CD14-positive monocyte (primary cell): ENCODE measurements at regions not wholly inside any gene's neighbourhood (a gene's known extent, or its start where the extent isn't known, plus 50 kb on each side); places are given as distances from the start of the nearest gene placed in this dataset.

Source experiments
- DNase-seq, 3 donors: peaks; one replicate each; pipeline ENCODE4 v3.0.0-alpha.2; 2011 to 2022
- H2AFZ ChIP-seq: 2 replicates; pipeline ENCODE4 v1.6.0; 2012; ENCODE audit warnings: mild to moderate bottlenecking, low read depth, low read length, inconsistent platforms; ENCODE audit not compliant: insufficient read depth, poor library complexity, severe bottlenecking
- H3K27ac ChIP-seq, 2 donors: 1 replicate in 1 of 2; 2 replicates in 1 of 2; pipeline ENCODE4 v1.5.1; 2012 to 2013; ENCODE audit warnings: low read length in 2 of 2, control low read depth in 1 of 2, inconsistent platforms in 1 of 2, low read depth in 1 of 2, mild to moderate bottlenecking in 1 of 2
- H3K27me3 ChIP-seq, 2 donors: one replicate each; pipeline versions ENCODE4 v1.6.0 to v1.6.1; 2011 to 2013; ENCODE audit warnings: low read length in 2 of 2; ENCODE audit not compliant: control insufficient read depth in 2 of 2, insufficient read depth in 2 of 2
- H3K36me3 ChIP-seq, 2 donors: replicated peaks in 1 of 2; 1 replicate in 1 of 2; 2 replicates in 1 of 2; pipeline versions ENCODE4 v1.5.1 to v1.6.1; 2012 to 2013; ENCODE audit warnings: low read length in 2 of 2, control low read depth in 1 of 2, inconsistent platforms in 1 of 2, mild to moderate bottlenecking in 1 of 2; ENCODE audit not compliant: insufficient read depth in 2 of 2, control insufficient read depth in 1 of 2
- H3K4me1 ChIP-seq, 2 donors: 1 replicate in 1 of 2; 2 replicates in 1 of 2; pipeline versions ENCODE4 v1.5.1 to v1.6.1; 2012 to 2013; ENCODE audit warnings: low read length in 2 of 2, control low read depth in 1 of 2, inconsistent platforms in 1 of 2, mild to moderate bottlenecking in 1 of 2, moderate library complexity in 1 of 2; ENCODE audit not compliant: insufficient read depth in 2 of 2, control insufficient read depth in 1 of 2
- H3K4me2 ChIP-seq: replicated peaks from 2 replicates; pipeline ENCODE3; 2012; ENCODE audit warnings: low read length, moderate library complexity, mild to moderate bottlenecking; ENCODE audit not compliant: poor library complexity, severe bottlenecking; ENCODE audit errors: extremely low read depth
- H3K4me3 ChIP-seq, 3 experiments: fragments of 200-600 bp in 1 of 3; sonication (generic) in 1 of 3; replicated peaks in 1 of 3; 1 replicate in 2 of 3; 2 replicates in 1 of 3; pipeline ENCODE4 v1.5.1; 2011 to 2013; ENCODE audit warnings: low read length in 3 of 3, mild to moderate bottlenecking in 3 of 3, control low read depth in 2 of 3, low read depth in 2 of 3, inconsistent platforms in 1 of 3, moderate library complexity in 1 of 3
- H3K79me2 ChIP-seq: 2 replicates; pipeline ENCODE4 v1.6.0; 2012; ENCODE audit warnings: mild to moderate bottlenecking, control low read depth, inconsistent platforms, low read length, moderate library complexity; ENCODE audit not compliant: insufficient read depth
- H3K9ac ChIP-seq: 2 replicates; pipeline ENCODE4 v1.6.0; 2017; ENCODE audit warnings: low read length, mild to moderate bottlenecking; ENCODE audit not compliant: insufficient read depth, poor library complexity, severe bottlenecking
- H3K9me3 ChIP-seq, 2 donors: replicated peaks in 1 of 2; 1 replicate in 1 of 2; 2 replicates in 1 of 2; pipeline versions ENCODE4 v1.5.1 to v1.6.1; 2012 to 2013; ENCODE audit warnings: low read length in 2 of 2, control low read depth in 1 of 2; ENCODE audit not compliant: control insufficient read depth in 1 of 2, insufficient read depth in 1 of 2
- H4K20me1 ChIP-seq: 2 replicates; pipeline ENCODE4 v1.6.0; 2012; ENCODE audit warnings: mild to moderate bottlenecking, low read length, control low read depth, moderate library complexity; ENCODE audit not compliant: insufficient read depth
- H3K27ac Mint-ChIP-seq, 7 donors: one replicate each; pipeline ENCODE4 v1.8.0; 2020; ENCODE audit warnings: mild to moderate bottlenecking in 7 of 7, mixed read lengths in 7 of 7, moderate library complexity in 6 of 7, inconsistent platforms in 2 of 7
- H3K27me3 Mint-ChIP-seq, 3 donors: one replicate each; pipeline ENCODE4 v1.8.0; 2021 to 2022; ENCODE audit warnings: low read depth in 3 of 3, mild to moderate bottlenecking in 3 of 3, mixed read lengths in 3 of 3, moderate library complexity in 3 of 3, inconsistent platforms in 1 of 3
- H3K36me3 Mint-ChIP-seq, 2 donors: one replicate each; pipeline ENCODE4 v1.8.0; 2020; ENCODE audit warnings: mixed read lengths in 2 of 2, inconsistent platforms in 1 of 2, mild to moderate bottlenecking in 1 of 2
- H3K4me1 Mint-ChIP-seq: one replicate; pipeline ENCODE4 v1.8.0; 2020; ENCODE audit warnings: mild to moderate bottlenecking, mixed read lengths
- H3K4me3 Mint-ChIP-seq, 2 donors: one replicate each; pipeline ENCODE4 v1.8.0; 2020; ENCODE audit warnings: mild to moderate bottlenecking in 2 of 2, mixed read lengths in 2 of 2, moderate library complexity in 1 of 2
- H3K9me3 Mint-ChIP-seq, 7 donors: one replicate each; pipeline ENCODE4 v1.8.0; 2020 to 2022; ENCODE audit warnings: mixed read lengths in 7 of 7, mild to moderate bottlenecking in 6 of 7, moderate library complexity in 6 of 7, inconsistent platforms in 2 of 7
- CTCF ChIP-seq: fragments of 200-600 bp; IDR thresholded peaks from one replicate; pipeline ENCODE4 v1.8.0; 2022; ENCODE audit warnings: antibody characterized with exemption, mild to moderate bottlenecking
- whole genome bisulfite sequencing: methylation state at CpG from one replicate; pipeline ENCODE4 v1.1.5; 2013; ENCODE audit warnings: missing lambda C conversion rate; ENCODE audit not compliant: insufficient coverage; 5-methylcytosine and 5-hydroxymethylcytosine counted together
- intact Hi-C, 2 donors: fragments of 100-400 bp; cut with micrococcal nuclease; formaldehyde crosslinking; loops; one replicate each; pipeline versions ENCODE4 v1.15.0 to v1.15.1; 2023

DNA sequence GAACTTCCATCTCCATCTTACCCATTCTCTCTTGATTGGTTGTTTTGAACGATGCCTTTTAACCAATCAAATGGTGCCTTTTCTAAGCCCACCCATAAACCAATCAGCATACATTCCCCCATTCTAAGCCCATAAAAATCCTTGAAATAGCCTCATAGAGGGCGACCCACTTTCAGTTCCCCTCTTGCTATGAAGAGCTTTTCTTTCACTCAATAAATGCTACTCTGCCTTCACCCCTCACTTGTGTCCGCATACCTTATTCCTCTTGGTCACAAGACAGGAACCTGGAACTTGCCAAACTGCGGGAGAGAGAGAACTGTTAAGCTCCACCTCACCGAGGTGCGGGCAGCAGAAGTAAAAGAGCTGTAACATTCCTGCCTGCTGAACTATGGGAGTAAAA, 1602.0 kb upstream of the LRRTM3 start:
- 91% methylated on average over 4 of the region's 6 CpGs for WGBS
- no peak overlapping the region for H3K4me3 Mint-ChIP-seq
- no peak overlapping the region for H3K27ac Mint-ChIP-seq

DNA sequence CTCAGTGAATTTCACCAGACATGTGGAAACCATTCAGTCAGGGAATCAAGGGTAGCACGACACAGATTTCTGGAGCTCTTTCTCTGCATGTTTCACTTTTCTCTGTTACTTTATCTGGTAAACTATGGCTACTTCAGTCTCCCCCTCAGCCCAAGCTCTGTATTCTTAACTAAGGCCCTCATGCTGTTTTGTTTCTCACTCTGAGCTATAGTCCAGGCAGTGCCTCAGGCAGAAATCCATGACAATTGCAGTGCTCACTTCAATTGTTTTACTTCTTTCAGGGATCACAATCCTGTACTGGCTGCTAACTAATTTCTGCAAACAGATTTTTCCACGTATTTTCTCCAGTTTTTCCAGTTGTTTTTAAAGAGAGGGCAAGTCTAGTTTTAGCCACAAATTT, 1599.9 kb upstream of the LRRTM3 start:
- no peak overlapping the region for H3K9ac ChIP-seq
- H3K9me3 ChIP-seq = no peaks in the 10 kb centered on the region
- H3K4me1 Mint-ChIP-seq = no peaks in the 10 kb centered on the region
- no peak overlapping the region for H3K4me2 ChIP-seq
- intact Hi-C loops = no loop called here
- peaks cover 0 to 3% (median 0%) of the 10 kb centered on the region in 7 donors for H3K9me3 Mint-ChIP-seq
- WGBS = 88% methylated on average over 1 of the region's 2 CpGs
- DNase-seq = no peak
- H3K79me2 ChIP-seq = no peaks in the 10 kb centered on the region
- H3K27me3 Mint-ChIP-seq = peaks cover 0 to 1% (median 0%) of the 10 kb centered on the region in 3 donors
- H3K36me3 ChIP-seq = no peaks in the 10 kb centered on the region
- no peak for TF ChIP-seq CTCF
- no peaks in the 10 kb centered on the region for H3K4me1 ChIP-seq
- no peaks in the 10 kb centered on the region for H3K36me3 Mint-ChIP-seq
- no peak overlapping the region for H3K27ac Mint-ChIP-seq
- no peaks in the 10 kb centered on the region for H3K27me3 ChIP-seq
- H3K4me3 ChIP-seq = no peak overlapping the region
- no peaks in the 10 kb centered on the region for H4K20me1 ChIP-seq
- no peak overlapping the region for H3K4me3 Mint-ChIP-seq
- no peak overlapping the region for H2AFZ ChIP-seq
- no peak overlapping the region for H3K27ac ChIP-seq

More for the DNA sequence above, 1602.0 kb upstream of the LRRTM3 start:
- no peaks in the 10 kb centered on the region for H3K36me3 ChIP-seq
- no peak for DNase-seq
- no peaks in the 10 kb centered on the region for H3K36me3 Mint-ChIP-seq
- H3K9me3 ChIP-seq = no peaks in the 10 kb centered on the region
- no peaks in the 10 kb centered on the region for H3K79me2 ChIP-seq
- no peaks in the 10 kb centered on the region for H3K27me3 ChIP-seq
- no peaks in the 10 kb centered on the region for H3K4me1 ChIP-seq
- no peak for TF ChIP-seq CTCF
- H3K4me2 ChIP-seq = no peak overlapping the region
- H3K9me3 Mint-ChIP-seq = peaks cover 0 to 2% (median 0%) of the 10 kb centered on the region in 7 donors
- no peaks in the 10 kb centered on the region for H3K4me1 Mint-ChIP-seq
- H3K27me3 Mint-ChIP-seq = peaks cover 0 to 1% (median 0%) of the 10 kb centered on the region in 3 donors
- no peak overlapping the region for H3K4me3 ChIP-seq
- H3K27ac ChIP-seq = no peak overlapping the region
- H2AFZ ChIP-seq = no peak overlapping the region
- intact Hi-C loops = no loop called here
- H3K9ac ChIP-seq = no peak overlapping the region
- H4K20me1 ChIP-seq = no peaks in the 10 kb centered on the region
